HT1080 (cell line): ENCODE measurements at regions not wholly inside any gene's neighbourhood (a gene's known extent, or its start where the extent isn't known, plus 50 kb on each side); places are given as distances from the start of the nearest gene placed in this dataset.
"Not testable (repeated sequence)": the region's sequence is repeated elsewhere in the genome, so short reads cannot be mapped to it uniquely, and the experiment has no call there.

ENCODE experiments used
- DNase-seq: peaks from one replicate; pipeline ENCODE4 v3.0.0-alpha.2; 2015; ENCODE audit warnings: low read depth

DNA sequence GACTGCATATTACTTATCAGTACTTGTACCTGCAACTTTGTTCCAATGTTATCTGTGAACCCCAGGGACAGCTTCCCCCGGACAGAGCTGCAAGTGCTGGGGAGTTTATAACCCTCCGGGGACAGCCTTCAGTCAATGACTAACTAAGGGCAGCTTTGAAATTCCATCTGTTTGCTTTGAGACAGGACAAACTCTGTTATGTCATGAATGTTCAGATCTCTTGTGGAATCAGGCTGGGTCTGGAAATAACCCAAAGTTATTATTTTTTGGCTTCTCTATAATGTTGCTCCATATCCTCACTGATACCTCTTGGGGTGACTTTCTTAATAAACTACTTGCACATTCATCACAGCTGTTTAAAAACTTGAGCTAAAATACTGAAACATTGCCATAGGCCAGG, 617.5 kb upstream of the TLE4 start:
- DNase-seq, result no peak

DNA sequence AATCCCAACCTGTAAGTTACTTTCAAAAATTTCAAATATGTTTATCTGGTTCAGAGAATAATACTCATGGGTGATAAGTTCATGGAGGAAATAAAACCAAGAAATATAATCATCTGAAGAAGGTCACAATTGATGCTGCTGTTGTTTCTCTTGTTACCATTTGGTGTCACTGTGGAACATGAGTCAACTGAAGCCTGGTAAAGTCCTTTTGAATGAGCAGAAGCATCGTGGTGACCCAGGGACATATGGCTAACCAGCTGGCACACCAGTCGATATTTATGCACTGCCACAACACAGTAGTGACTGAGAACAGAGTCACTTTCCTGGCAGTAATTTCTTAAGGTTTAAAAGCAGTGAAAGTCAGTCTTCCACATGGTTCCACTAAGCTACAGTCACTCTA, 612.9 kb upstream of the TLE4 start:
- DNase-seq, result peak; percentile 25

GRCh38 chr9:78962156-78962555, 609.6 kb upstream of the TLE4 start:
- no peak for DNase-seq

- no peak for DNase-seq
These were observed 607.9 kb upstream of the TLE4 start for GRCh38 chr9:78963911-78964310.

GRCh38 chr9:78967596-78968217, 604.1 kb upstream of the TLE4 start:
- DNase-seq, result no peak

DNA sequence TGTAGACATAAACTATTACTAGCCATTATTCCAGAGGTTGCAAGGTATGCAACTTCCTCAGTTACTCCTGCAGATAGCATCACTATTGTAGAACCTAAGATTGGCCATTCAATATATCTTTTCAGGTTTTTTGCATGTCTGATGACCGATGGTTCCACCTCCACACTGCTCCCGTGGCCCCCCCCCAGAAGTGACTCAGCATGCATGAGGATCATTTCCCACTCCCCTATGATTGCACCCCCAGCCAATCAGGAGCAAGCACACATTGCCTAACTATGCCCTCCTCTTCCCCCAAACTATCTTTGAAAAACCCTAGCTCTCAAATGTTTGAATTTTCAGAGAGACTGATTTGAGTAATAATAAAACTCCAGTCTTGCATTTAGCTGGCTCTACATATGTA, 601.4 kb upstream of the TLE4 start:
- no peak for DNase-seq

DNA sequence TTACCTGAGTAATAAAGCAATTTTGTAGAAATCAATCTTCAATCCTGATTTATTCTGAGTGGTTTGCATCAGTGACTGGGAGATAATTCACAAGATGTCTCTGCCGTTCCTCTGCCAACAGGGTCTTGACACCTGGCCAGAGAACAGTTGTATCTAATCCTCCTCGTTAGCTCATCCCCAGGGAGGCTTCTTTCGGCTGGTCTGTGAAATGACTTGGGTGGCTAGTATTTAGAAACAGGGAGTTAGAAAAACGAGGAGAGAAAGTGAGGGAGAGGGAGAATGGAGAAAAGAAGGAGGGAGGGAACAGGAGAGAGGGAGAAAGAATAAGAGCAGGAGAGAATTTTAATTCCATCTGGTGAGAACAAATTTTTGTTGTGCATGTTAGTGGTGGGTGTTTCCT, 600.2 kb upstream of the TLE4 start:
- DNase-seq, result no peak

DNA sequence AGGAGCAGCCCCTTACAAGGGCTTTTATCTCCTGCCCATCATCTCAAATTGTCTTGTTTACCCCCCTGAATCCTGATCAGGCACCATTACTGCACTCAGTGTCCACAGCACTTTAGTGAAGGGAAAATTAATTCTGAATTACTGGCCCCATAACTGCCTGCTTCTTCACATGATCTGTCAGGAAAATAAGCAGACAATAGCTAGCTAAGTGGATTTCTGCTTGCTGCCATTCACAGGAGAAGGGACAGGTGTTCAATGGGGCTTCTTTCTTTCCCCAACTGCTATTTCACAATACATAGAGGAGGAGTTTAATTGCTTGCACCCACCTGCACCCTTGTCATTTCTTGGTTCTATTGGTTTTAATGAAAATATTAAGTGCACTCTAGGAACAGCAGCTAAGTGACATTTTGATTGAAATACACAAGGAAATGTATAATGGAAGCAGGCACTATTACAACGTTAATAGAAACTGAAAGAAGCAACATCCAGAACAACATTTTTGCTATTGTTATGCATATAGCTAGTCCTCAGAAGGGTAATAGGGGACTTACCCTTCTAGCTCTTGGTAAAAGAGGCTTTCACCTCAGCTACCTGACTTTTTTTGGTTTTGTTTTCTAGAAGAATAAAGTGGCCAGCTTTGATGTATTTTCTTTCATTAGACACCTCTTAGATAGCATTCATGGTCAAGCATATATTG, 599.3 kb upstream of the TLE4 start:
- no peak for DNase-seq

DNA sequence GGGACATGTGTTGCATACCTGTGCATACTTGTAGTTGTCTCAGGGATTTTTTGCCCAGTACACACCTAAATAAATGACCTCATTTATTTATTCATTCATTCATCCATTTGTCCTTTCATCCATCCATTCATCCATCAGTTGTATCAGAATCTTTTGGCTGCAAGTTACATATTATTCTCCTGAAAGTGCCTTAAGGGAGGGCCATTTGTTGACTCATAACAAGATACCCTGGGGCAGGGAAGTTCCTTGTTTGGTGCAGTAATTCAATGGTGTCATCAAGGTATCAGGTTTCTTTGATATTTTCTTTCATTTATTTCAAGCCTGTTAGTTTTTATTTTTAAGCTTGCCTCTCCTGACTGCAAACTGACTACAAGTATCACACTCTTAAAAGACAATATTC, 597.9 kb upstream of the TLE4 start:
- peak; percentile 63 for DNase-seq

- DNase-seq, result peak; percentile 88
These were observed 588.9 kb upstream of the TLE4 start for GRCh38 chr9:78982849-78983248.

- DNase-seq, result peak; percentile 30
These were observed 586.6 kb upstream of the TLE4 start for GRCh38 chr9:78985084-78985738.

GRCh38 chr9:78986446-78986845, 585.3 kb upstream of the TLE4 start:
- DNase-seq, result no peak

- no peak for DNase-seq
These were observed 582.6 kb upstream of the TLE4 start for GRCh38 chr9:78989031-78989658.

DNA sequence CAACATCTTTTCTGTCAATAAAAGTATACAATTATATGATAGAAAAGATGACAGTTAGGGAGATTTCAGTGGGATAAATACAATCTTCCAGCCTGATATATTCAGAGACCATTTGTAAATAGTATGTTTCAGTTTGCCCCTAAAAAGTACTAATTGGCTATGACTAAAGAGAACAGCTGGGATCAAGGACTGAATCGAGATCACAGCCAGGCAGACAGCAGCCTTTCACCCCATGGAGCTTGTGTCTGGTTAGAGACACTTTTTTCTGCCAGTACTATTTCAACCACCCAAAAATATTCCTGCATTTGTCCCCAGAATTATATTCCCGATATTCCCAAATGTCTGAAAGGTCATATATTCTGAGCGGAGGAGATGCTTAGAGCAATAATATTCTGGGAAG, 577.3 kb upstream of the TLE4 start:
- no peak for DNase-seq

DNA sequence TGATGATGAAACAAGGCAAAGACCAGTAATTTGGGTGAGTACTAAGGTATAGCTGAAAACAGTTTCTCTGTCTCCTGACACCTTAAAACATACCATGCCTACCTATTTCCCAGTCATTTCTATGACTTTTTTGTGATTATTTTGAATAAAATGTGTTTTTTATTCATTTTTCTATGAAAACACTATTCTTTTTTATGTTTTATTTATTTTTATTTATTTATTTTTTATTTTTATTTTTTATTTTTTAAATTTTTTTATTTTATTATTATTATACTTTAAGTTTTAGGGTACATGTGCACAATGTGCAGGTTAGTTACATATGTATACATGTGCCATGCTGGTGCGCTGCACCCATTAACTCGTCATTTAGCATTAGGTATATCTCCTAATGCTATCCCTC, 576.8 kb upstream of the TLE4 start:
- DNase-seq, result not testable (repeated sequence)

DNA sequence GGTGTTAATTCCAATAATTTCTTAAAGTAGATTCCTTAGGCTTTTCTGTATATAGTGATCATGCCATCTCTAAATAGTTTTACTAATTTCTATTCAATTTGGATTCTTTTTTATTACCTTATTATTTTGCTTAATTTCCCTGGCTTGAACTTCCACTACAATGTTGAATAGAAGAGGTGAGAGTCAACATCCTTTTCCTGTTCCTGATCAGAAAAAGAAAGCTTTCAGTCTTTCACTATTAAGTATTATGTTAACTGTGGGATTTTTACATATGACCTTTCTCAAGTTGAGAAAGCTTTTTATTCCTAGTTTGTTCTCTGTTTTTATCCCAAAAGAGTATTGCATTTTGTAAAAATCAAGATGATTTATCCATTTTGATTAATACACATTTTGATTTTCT, 574.5 kb upstream of the TLE4 start:
- DNase-seq, result no peak

GRCh38 chr9:79000230-79001002, 571.3 kb upstream of the TLE4 start:
- DNase-seq, result no peak

- no peak for DNase-seq
These were observed 570.8 kb upstream of the TLE4 start for GRCh38 chr9:79001012-79001411.

DNA sequence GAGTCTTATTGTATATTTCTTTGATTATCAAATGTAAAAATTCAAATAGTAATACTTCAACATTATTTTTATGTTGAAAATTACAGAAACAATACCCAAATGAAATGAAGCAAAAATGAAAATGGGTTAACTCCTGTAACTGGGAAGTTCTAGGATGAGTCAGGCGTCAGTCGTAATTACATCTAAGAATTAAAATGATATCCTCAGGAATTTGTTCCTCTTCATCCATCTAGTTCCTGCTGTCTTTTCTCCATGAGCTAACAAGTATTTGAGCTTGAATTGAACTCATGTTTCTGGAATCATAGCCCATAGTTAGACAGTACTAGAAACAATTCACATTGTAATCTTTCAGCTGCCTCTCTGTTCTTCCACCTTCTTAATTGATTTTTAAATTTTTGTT, 568.3 kb upstream of the TLE4 start:
- no peak for DNase-seq

DNA sequence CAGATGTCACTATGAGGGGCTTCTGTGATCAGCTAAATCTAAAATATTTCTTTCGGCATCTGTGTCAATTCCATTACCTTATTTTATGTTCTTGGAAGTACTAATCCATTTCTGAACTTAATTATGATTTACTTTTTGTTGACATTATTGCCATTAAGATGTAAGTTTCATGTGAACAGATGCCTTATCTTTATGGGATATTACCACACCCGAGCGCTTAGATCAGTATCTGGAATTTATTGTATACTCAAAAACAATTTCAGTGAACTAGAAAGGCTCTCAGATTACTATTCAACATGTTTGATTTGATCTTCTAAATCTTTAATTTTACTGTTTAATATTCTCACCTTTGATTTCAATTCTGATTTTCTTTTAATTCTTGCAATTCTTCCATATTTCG, 567.7 kb upstream of the TLE4 start:
- no peak for DNase-seq

DNA sequence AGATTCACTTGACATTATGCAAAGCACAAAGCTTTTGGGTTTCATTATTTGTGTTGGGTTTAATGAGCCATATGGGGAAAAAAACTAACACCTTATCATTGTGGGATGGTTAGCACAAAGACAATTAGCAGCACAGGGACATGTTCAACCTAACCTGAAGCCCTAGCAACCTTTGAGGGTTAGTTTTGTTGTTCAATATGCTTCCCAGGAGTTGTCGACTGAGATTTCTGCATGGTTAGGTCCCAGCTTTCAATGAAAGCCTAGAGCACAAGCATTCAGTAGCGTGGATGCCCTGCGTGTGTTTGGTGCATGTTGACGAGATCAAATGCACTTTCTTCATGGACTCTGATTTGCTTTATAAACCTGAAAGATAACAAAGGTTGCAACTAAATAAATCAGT, 565.2 kb upstream of the TLE4 start:
- no peak for DNase-seq
